Keratinocyte (primary cell): ENCODE measurements at regions not wholly inside any gene's neighbourhood (a gene's known extent, or its start where the extent isn't known, plus 50 kb on each side); places are given as distances from the start of the nearest gene placed in this dataset.

ENCODE experiments used
- DNase-seq: peaks from one replicate; pipeline ENCODE4 v3.0.0-alpha.2; 2011; ENCODE audit warnings: low read depth, missing footprints, low spot score
- FAIRE-seq: peaks from 2 replicates; lab custom pipeline; 2011; peaks lifted over from hg19 to GRCh38; lab: Jason Lieb, UNC
- H2AFZ ChIP-seq: 2 replicates; pipeline ENCODE4 v1.6.0; 2012; ENCODE audit warnings: low read length, control low read depth, inconsistent platforms; ENCODE audit not compliant: control insufficient read depth
- H3K27ac ChIP-seq: 2 replicates; pipeline ENCODE4 v1.5.1; 2011; ENCODE audit warnings: low read length; ENCODE audit not compliant: control insufficient read depth, insufficient read depth
- H3K27me3 ChIP-seq: 3 replicates; pipeline ENCODE4 v1.6.0; 2011; ENCODE audit warnings: low read length; ENCODE audit not compliant: control insufficient read depth, insufficient read depth; ENCODE audit errors: extremely low read depth
- H3K36me3 ChIP-seq, 2 experiments: 2 replicates in 1 of 2; 3 replicates in 1 of 2; pipeline ENCODE4 v1.5.1; 2011; ENCODE audit warnings: low read length in 2 of 2, mild to moderate bottlenecking in 1 of 2; ENCODE audit not compliant: control insufficient read depth in 2 of 2, insufficient read depth in 2 of 2; ENCODE audit errors: extremely low read depth in 1 of 2
- H3K4me1 ChIP-seq: 3 replicates; pipeline ENCODE4 v1.5.1; 2011; ENCODE audit warnings: low read length; ENCODE audit not compliant: control insufficient read depth, insufficient read depth; ENCODE audit errors: extremely low read depth
- H3K4me2 ChIP-seq: 3 replicates; pipeline ENCODE4 v1.6.0; 2011; ENCODE audit warnings: low read depth, low read length; ENCODE audit not compliant: control insufficient read depth, insufficient read depth; ENCODE audit errors: extremely low read depth
- H3K4me3 ChIP-seq, 3 experiments: fragments of 200-600 bp in 1 of 3; sonication (generic) in 1 of 3; 2 replicates in 2 of 3; 3 replicates in 1 of 3; pipeline ENCODE4 v1.5.1; 2011 to 2016; ENCODE audit warnings: low read length in 3 of 3, mild to moderate bottlenecking in 3 of 3, control low read depth in 2 of 3, inconsistent platforms in 1 of 3, low read depth in 1 of 3, mixed read lengths in 1 of 3, mixed run types in 1 of 3, moderate library complexity in 1 of 3; ENCODE audit not compliant: control insufficient read depth in 2 of 3, insufficient read depth in 2 of 3; ENCODE audit errors: extremely low read depth in 1 of 3
- H3K79me2 ChIP-seq: 2 replicates; pipeline ENCODE4 v1.6.0; 2012; ENCODE audit warnings: low read length; ENCODE audit not compliant: control insufficient read depth, insufficient read depth
- H3K9ac ChIP-seq: 3 replicates; pipeline ENCODE4 v1.6.0; 2011; ENCODE audit warnings: low read length; ENCODE audit not compliant: control insufficient read depth, insufficient read depth; ENCODE audit errors: extremely low read depth
- H3K9me1 ChIP-seq: 3 replicates; pipeline ENCODE4 v1.6.0; 2011; ENCODE audit warnings: low read length; ENCODE audit not compliant: control insufficient read depth, insufficient read depth; ENCODE audit errors: extremely low read depth
- H3K9me3 ChIP-seq: 2 replicates; pipeline ENCODE4 v1.5.1; 2012; ENCODE audit warnings: low read depth, low read length; ENCODE audit not compliant: control insufficient read depth
- H4K20me1 ChIP-seq: 3 replicates; pipeline ENCODE4 v1.6.0; 2011; ENCODE audit warnings: low read length; ENCODE audit not compliant: control insufficient read depth, insufficient read depth; ENCODE audit errors: extremely low read depth
- EZH2 ChIP-seq: IDR thresholded peaks from one replicate; pipeline ENCODE4 v1.6.1; 2012; ENCODE audit warnings: inconsistent platforms, mild to moderate bottlenecking, low read length, moderate library complexity
- dilution Hi-C: fragments of 300-500 bp; cut with MboI; formaldehyde crosslinking; loops from one replicate; pipeline ENCODE4 v1.7.0; 2020; ENCODE audit warnings: low sequenced_read_pairs; ENCODE audit not compliant: extremely low pct_ligation_motif_present
- TF ChIP-seq, protein P1 (sequence below), 3 experiments: IDR thresholded peaks in 1 of 3; conservative IDR thresholded peaks in 1 of 3; optimal IDR thresholded peaks in 1 of 3; 2 replicates in 2 of 3; 3 replicates in 1 of 3; pipeline versions ENCODE3 to v1.5.1; 2011; ENCODE audit warnings: low read length in 3 of 3, mild to moderate bottlenecking in 3 of 3, moderate library complexity in 2 of 3, control low read depth in 1 of 3, inconsistent platforms in 1 of 3; ENCODE audit not compliant: insufficient read depth in 2 of 3; ENCODE audit errors: extremely low read depth in 1 of 3

GRCh38 chr18:2201036-2201600, 370.2 kb downstream of the METTL4 start:
- H3K27ac ChIP-seq, result no peak overlapping the region
- dilution Hi-C loops, result no loop called here
- FAIRE-seq (no peak), DNase-seq (no peak)
- H3K4me1 ChIP-seq, result no peaks in the 10 kb centered on the region
- H3K9me3 ChIP-seq, result no peaks in the 10 kb centered on the region
- H3K79me2 ChIP-seq, result no peaks in the 10 kb centered on the region
- TF ChIP-seq EZH2, result no peak
- TF ChIP-seq, protein P1, sequence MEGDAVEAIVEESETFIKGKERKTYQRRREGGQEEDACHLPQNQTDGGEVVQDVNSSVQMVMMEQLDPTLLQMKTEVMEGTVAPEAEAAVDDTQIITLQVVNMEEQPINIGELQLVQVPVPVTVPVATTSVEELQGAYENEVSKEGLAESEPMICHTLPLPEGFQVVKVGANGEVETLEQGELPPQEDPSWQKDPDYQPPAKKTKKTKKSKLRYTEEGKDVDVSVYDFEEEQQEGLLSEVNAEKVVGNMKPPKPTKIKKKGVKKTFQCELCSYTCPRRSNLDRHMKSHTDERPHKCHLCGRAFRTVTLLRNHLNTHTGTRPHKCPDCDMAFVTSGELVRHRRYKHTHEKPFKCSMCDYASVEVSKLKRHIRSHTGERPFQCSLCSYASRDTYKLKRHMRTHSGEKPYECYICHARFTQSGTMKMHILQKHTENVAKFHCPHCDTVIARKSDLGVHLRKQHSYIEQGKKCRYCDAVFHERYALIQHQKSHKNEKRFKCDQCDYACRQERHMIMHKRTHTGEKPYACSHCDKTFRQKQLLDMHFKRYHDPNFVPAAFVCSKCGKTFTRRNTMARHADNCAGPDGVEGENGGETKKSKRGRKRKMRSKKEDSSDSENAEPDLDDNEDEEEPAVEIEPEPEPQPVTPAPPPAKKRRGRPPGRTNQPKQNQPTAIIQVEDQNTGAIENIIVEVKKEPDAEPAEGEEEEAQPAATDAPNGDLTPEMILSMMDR (optimal IDR thresholded peaks at IDR 0.05 in 1 of 3, IDR thresholded peaks at IDR 0.05 in 1 of 3, conservative IDR thresholded peaks at IDR 0.05 in 1 of 3; ENCODE audit: extremely low read depth in 1 of 3, insufficient read depth in 2 of 3, low read length in 3 of 3), result no peak
- H3K4me2 ChIP-seq, result no peak overlapping the region
- no peak overlapping the region for H3K9ac ChIP-seq
- H2AFZ ChIP-seq, result no peak overlapping the region
- H3K4me3 ChIP-seq, result no peak overlapping the region
- H3K27me3 ChIP-seq, result no peaks in the 10 kb centered on the region
- no peaks in the 10 kb centered on the region for H3K36me3 ChIP-seq
- H4K20me1 ChIP-seq, result no peaks in the 10 kb centered on the region
- H3K9me1 ChIP-seq, result no peaks in the 10 kb centered on the region

GRCh38 chr18:2204736-2205135, 366.6 kb downstream of the METTL4 start:
- H3K9me3 ChIP-seq, result no peaks in the 10 kb centered on the region
- dilution Hi-C loops, result no loop called here

More at GRCh38 chr18:2204736-2205135, 366.6 kb downstream of the METTL4 start:
- H4K20me1 ChIP-seq, result no peaks in the 10 kb centered on the region
- no peak overlapping the region for H3K4me2 ChIP-seq
- DNase-seq (no peak), FAIRE-seq (no peak)
- no peaks in the 10 kb centered on the region for H3K27me3 ChIP-seq
- no peak overlapping the region for H2AFZ ChIP-seq
- TF ChIP-seq, protein P1 (optimal IDR thresholded peaks at IDR 0.05 in 1 of 3, IDR thresholded peaks at IDR 0.05 in 1 of 3, conservative IDR thresholded peaks at IDR 0.05 in 1 of 3; ENCODE audit: extremely low read depth in 1 of 3, insufficient read depth in 2 of 3, low read length in 3 of 3), result no peak
- no peak overlapping the region for H3K4me3 ChIP-seq
- no peaks in the 10 kb centered on the region for H3K79me2 ChIP-seq
- no peaks in the 10 kb centered on the region for H3K4me1 ChIP-seq
- H3K9ac ChIP-seq, result no peak overlapping the region
- H3K9me1 ChIP-seq, result no peaks in the 10 kb centered on the region
- H3K27ac ChIP-seq, result no peak overlapping the region
- H3K36me3 ChIP-seq, result no peaks in the 10 kb centered on the region
